Upper lobe of left lung (tissue), 6 donors: ENCODE measurements at regions not wholly inside any gene's neighbourhood (a gene's known extent, or its start where the extent isn't known, plus 50 kb on each side); places are given as distances from the start of the nearest gene placed in this dataset.

Experiments used
- ATAC-seq, 2 donors: fragments of 200-7000 bp; cut with Tn5 transposase; one replicate each; pipeline ENCODE4 v1.9.1; 2022; ENCODE audit warnings: mild to moderate bottlenecking in 2 of 2, moderate library complexity in 2 of 2; ENCODE audit not compliant: low FRiP score in 2 of 2
- DNase-seq, 2 donors: peaks; one replicate each; pipeline ENCODE4 v3.0.0-alpha.2; 2019 to 2020
- H3K27ac ChIP-seq, 4 donors: fragments of 200-600 bp; sonication (generic); one replicate each; pipeline ENCODE4 v1.5.1; 2016 to 2019
- H3K27me3 ChIP-seq, 4 donors: fragments of 200-600 bp; sonication (generic); one replicate each; pipeline ENCODE4 v1.5.1; 2017 to 2019
- H3K36me3 ChIP-seq, 4 donors: fragments of 200-600 bp; sonication (generic); one replicate each; pipeline ENCODE4 v1.5.1; 2016 to 2019
- H3K4me1 ChIP-seq, 4 donors: fragments of 200-600 bp; sonication (generic); one replicate each; pipeline ENCODE4 v1.5.1; 2018 to 2019
- H3K4me3 ChIP-seq, 4 donors: fragments of 200-600 bp; sonication (generic); one replicate each; pipeline ENCODE4 v1.5.1; 2017 to 2019; ENCODE audit warnings: mild to moderate bottlenecking in 2 of 4, moderate library complexity in 1 of 4
- H3K9me3 ChIP-seq, 4 donors: fragments of 200-600 bp; sonication (generic); one replicate each; pipeline ENCODE4 v1.5.1; 2018 to 2019
- CTCF ChIP-seq, 6 experiments: fragments of 450-650 bp in 4 of 6; fragments of 200-600 bp in 2 of 6; sonication (generic) in 2 of 6; IDR thresholded peaks; one replicate each; pipeline ENCODE4 v1.5.1; 2016 to 2019; ENCODE audit warnings: antibody characterized with exemption in 6 of 6
- EP300 ChIP-seq, 4 donors: sonication (generic); formaldehyde crosslinking; IDR thresholded peaks; one replicate each; pipeline ENCODE4 v1.5.1; 2017; ENCODE audit warnings: antibody characterized with exemption in 4 of 4, control low read depth in 2 of 4
- POLR2A ChIP-seq, 4 donors: fragments of 450-650 bp; IDR thresholded peaks; one replicate each; pipeline ENCODE4 v1.5.1; 2016 to 2017; ENCODE audit warnings: antibody characterized with exemption in 4 of 4, mild to moderate bottlenecking in 2 of 4
- POLR2AphosphoS5 ChIP-seq, 2 donors: sonication (generic); formaldehyde crosslinking; IDR thresholded peaks; one replicate each; pipeline ENCODE4 v1.5.1; 2017; ENCODE audit warnings: antibody characterized with exemption in 2 of 2
- WGBS, 2 donors: methylation state at CpG; one replicate each; pipeline ENCODE4 v1.1.5; 2017 to 2018; 5-methylcytosine and 5-hydroxymethylcytosine counted together
- donor health status: DM: no; HTN: no; CAD: no; lungs with moderate emphysema.
- donor health status: DM: no; HTN: yes; CAD: no; lungs with severe emphysema.

GRCh38 chr5:117788596-117788995 lies 1199.8 kb downstream of the DTWD2 start:
- ATAC-seq = no peak
- Histone ChIP-seq H3K4me1 (no peaks in the 10 kb centered on the region), H3K27ac (no peak overlapping the region), H3K27me3 (no peaks in the 10 kb centered on the region), H3K36me3 (no peaks in the 10 kb centered on the region), H3K4me3 (no peak overlapping the region), H3K9me3 (no peaks in the 10 kb centered on the region)
- WGBS, 2 donors = 26 to 54% methylated on average over 2 of the region's 2 CpGs
- TF ChIP-seq CTCF (IDR thresholded peaks at IDR 0.05) = no peak
- no peak for TF ChIP-seq EP300 (IDR thresholded peaks at IDR 0.05)
- no peak for TF ChIP-seq POLR2AphosphoS5 (IDR thresholded peaks at IDR 0.05)
- TF ChIP-seq POLR2A (IDR thresholded peaks at IDR 0.05) = no peak
- DNase-seq = no peak

- DNase-seq (no peak), ATAC-seq (no peak)
- H3K9me3 ChIP-seq = peaks cover 0 to 9% (median 0%) of the 10 kb centered on the region in 4 donors
- H3K4me3 ChIP-seq = no peak overlapping the region
- 90 to 92% methylated on average over 4 of the region's 4 CpGs for WGBS, 2 donors
- no peak overlapping the region for H3K27ac ChIP-seq
- no peak for TF ChIP-seq POLR2A (IDR thresholded peaks at IDR 0.05)
- no peak for TF ChIP-seq CTCF (IDR thresholded peaks at IDR 0.05)
- no peak for TF ChIP-seq POLR2AphosphoS5 (IDR thresholded peaks at IDR 0.05)
- TF ChIP-seq EP300 (IDR thresholded peaks at IDR 0.05) = no peak
- no peaks in the 10 kb centered on the region for H3K36me3 ChIP-seq
- no peaks in the 10 kb centered on the region for H3K27me3 ChIP-seq
- H3K4me1 ChIP-seq = no peaks in the 10 kb centered on the region
Observed at GRCh38 chr5:117779171-117779570, 1204.5 kb upstream of the SEMA6A start.

GRCh38 chr5:117776977-117777376 lies 1202.4 kb upstream of the SEMA6A start:
- H3K27ac ChIP-seq = no peak overlapping the region
- ATAC-seq (no peak), DNase-seq (no peak)
- peaks cover 0 to 9% (median 0%) of the 10 kb centered on the region in 4 donors for H3K9me3 ChIP-seq
- TF ChIP-seq EP300 (IDR thresholded peaks at IDR 0.05) (no peak), CTCF (IDR thresholded peaks at IDR 0.05) (no peak), POLR2A (IDR thresholded peaks at IDR 0.05) (no peak), POLR2AphosphoS5 (IDR thresholded peaks at IDR 0.05) (no peak)
- H3K36me3 ChIP-seq = no peaks in the 10 kb centered on the region
- H3K4me3 ChIP-seq = no peak overlapping the region
- H3K27me3 ChIP-seq = no peaks in the 10 kb centered on the region
- H3K4me1 ChIP-seq = no peaks in the 10 kb centered on the region
- 82 to 91% methylated on average over 3 of the region's 3 CpGs for WGBS, 2 donors

- TF ChIP-seq POLR2AphosphoS5 (IDR thresholded peaks at IDR 0.05) (no peak), CTCF (IDR thresholded peaks at IDR 0.05) (no peak), POLR2A (IDR thresholded peaks at IDR 0.05) (no peak), EP300 (IDR thresholded peaks at IDR 0.05) (no peak)
- Histone ChIP-seq H3K9me3 (peaks cover 0 to 3% (median 0%) of the 10 kb centered on the region in 4 donors), H3K27me3 (no peaks in the 10 kb centered on the region), H3K27ac (no peak overlapping the region), H3K4me1 (no peaks in the 10 kb centered on the region), H3K36me3 (no peaks in the 10 kb centered on the region), H3K4me3 (no peak overlapping the region)
- DNase-seq (no peak), ATAC-seq (no peak)
- WGBS, 2 donors = 74 to 75% methylated on average over 1 to 2 of the region's 2 CpGs
Observed at GRCh38 chr5:117769877-117770276, 1195.3 kb upstream of the SEMA6A start.

GRCh38 chr5:117763271-117763670 lies 1188.6 kb upstream of the SEMA6A start:
- WGBS, 2 donors = 62 to 65% methylated on average over 3 of the region's 3 CpGs
- H3K36me3 ChIP-seq = no peaks in the 10 kb centered on the region
- TF ChIP-seq EP300 (IDR thresholded peaks at IDR 0.05) (no peak), POLR2A (IDR thresholded peaks at IDR 0.05) (no peak), POLR2AphosphoS5 (IDR thresholded peaks at IDR 0.05) (no peak), CTCF (IDR thresholded peaks at IDR 0.05) (no peak)
- no peaks in the 10 kb centered on the region for H3K4me1 ChIP-seq
- no peak for ATAC-seq
- no peak overlapping the region for H3K4me3 ChIP-seq
- H3K27ac ChIP-seq = no peak overlapping the region
- no peak for DNase-seq
- no peaks in the 10 kb centered on the region for H3K27me3 ChIP-seq
- no peaks in the 10 kb centered on the region for H3K9me3 ChIP-seq
